Left cardiac atrium (tissue), 4 donors: ENCODE measurements at regions not wholly inside any gene's neighbourhood (a gene's known extent, or its start where the extent isn't known, plus 50 kb on each side); places are given as distances from the start of the nearest gene placed in this dataset.

ENCODE experiments used
- ATAC-seq, 2 donors: fragments of 200-7000 bp; cut with Tn5 transposase; one replicate each; pipeline ENCODE4 v1.9.1; 2020; ENCODE audit warnings: mild to moderate bottlenecking in 2 of 2, moderate library complexity in 2 of 2
- DNase-seq: peaks from one replicate; pipeline ENCODE4 v3.0.0-alpha.2; 2020
- intact Hi-C, 2 donors: fragments of 100-400 bp; cut with DNase I; formaldehyde crosslinking; loops; one replicate each; pipeline versions ENCODE4 v1.14.1 to v1.15.1; 2022 to 2023
- donor health status: DM: no; HTN: yes; CAD: no.
- donor health status: DM: no; HTN: yes; CAD: no; lungs with severe emphysema.
- donor health status: DM: yes; HTN: yes; CAD: no.
- donor health status: Dilated cardiomyopathy.

- no peak for ATAC-seq
- DNase-seq = no peak
- intact Hi-C loops = no loop called here
These were observed 538.0 kb upstream of the CAMK1G start for GRCh38 chr1:209045331-209046057.

GRCh38 chr1:209046058-209046417 is 537.5 kb upstream of the CAMK1G start:
- no peak for ATAC-seq
- intact Hi-C loops = no loop called here

GRCh38 chr1:209046935-209047334 is 536.6 kb upstream of the CAMK1G start:
- intact Hi-C loops = no loop called here
- no peak for ATAC-seq
- DNase-seq = no peak

More at GRCh38 chr1:209046058-209046417, 537.5 kb upstream of the CAMK1G start:
- DNase-seq = no peak

GRCh38 chr1:209048941-209049669 is 534.4 kb upstream of the CAMK1G start:
- DNase-seq (no peak), ATAC-seq (no peak)
- intact Hi-C loops = no loop called here

- intact Hi-C loops = no loop called here
- DNase-seq (no peak), ATAC-seq (no peak)
These were observed 531.9 kb upstream of the CAMK1G start for GRCh38 chr1:209051570-209051969.

GRCh38 chr1:209053587-209053986 is 529.9 kb upstream of the CAMK1G start:
- intact Hi-C loops = no loop called here
- ATAC-seq (no peak), DNase-seq (no peak)

GRCh38 chr1:209057083-209057482 is 526.4 kb upstream of the CAMK1G start:
- intact Hi-C loops = no loop called here
- DNase-seq (no peak), ATAC-seq (no peak)

- DNase-seq (no peak), ATAC-seq (no peak)
- intact Hi-C loops = no loop called here
These were observed 525.6 kb upstream of the CAMK1G start for GRCh38 chr1:209057901-209058300.

GRCh38 chr1:209059376-209059775 is 524.1 kb upstream of the CAMK1G start:
- ATAC-seq (no peak), DNase-seq (no peak)
- intact Hi-C loops = no loop called here

GRCh38 chr1:209059981-209060380 is 523.5 kb upstream of the CAMK1G start:
- ATAC-seq = no peak
- no peak for DNase-seq
- intact Hi-C loops = no loop called here

- intact Hi-C loops = no loop called here
- DNase-seq = no peak
- no peak for ATAC-seq
These were observed 521.4 kb upstream of the CAMK1G start for GRCh38 chr1:209062081-209062620.

- DNase-seq = no peak
- ATAC-seq = no peak
- intact Hi-C loops = no loop called here
These were observed 520.7 kb upstream of the CAMK1G start for GRCh38 chr1:209062863-209063262.

- ATAC-seq (no peak), DNase-seq (no peak)
- intact Hi-C loops = no loop called here
These were observed 519.5 kb upstream of the CAMK1G start for GRCh38 chr1:209063767-209064659.

- no peak for DNase-seq
- intact Hi-C loops = no loop called here
- no peak for ATAC-seq
These were observed 518.4 kb upstream of the CAMK1G start for GRCh38 chr1:209064850-209065706.

GRCh38 chr1:209072481-209072880 is 511.0 kb upstream of the CAMK1G start:
- DNase-seq (no peak), ATAC-seq (no peak)
- intact Hi-C loops = no loop called here

GRCh38 chr1:209073879-209074278 is 509.6 kb upstream of the CAMK1G start:
- intact Hi-C loops = no loop called here
- no peak for ATAC-seq

GRCh38 chr1:209074575-209075250 is 508.8 kb upstream of the CAMK1G start:
- no peak for ATAC-seq
- DNase-seq = no peak
- intact Hi-C loops = no loop called here

More at GRCh38 chr1:209073879-209074278, 509.6 kb upstream of the CAMK1G start:
- no peak for DNase-seq

GRCh38 chr1:209076688-209077087 is 506.8 kb upstream of the CAMK1G start:
- no peak for DNase-seq
- intact Hi-C loops = no loop called here
- ATAC-seq = no peak
